Esophagus muscularis mucosa (tissue), 4 donors: ENCODE measurements at regions not wholly inside any gene's neighbourhood (a gene's known extent, or its start where the extent isn't known, plus 50 kb on each side); places are given as distances from the start of the nearest gene placed in this dataset.

Experiments used
- DNase-seq: peaks from one replicate; pipeline ENCODE4 v3.0.0-alpha.2; 2017; ENCODE audit errors: extremely low spot score
- H3K27ac ChIP-seq, 4 donors: fragments of 200-600 bp; sonication (generic); replicated peaks in 1 of 4; 1 replicate in 3 of 4; 2 replicates in 1 of 4; pipeline ENCODE4 v1.5.1; 2016 to 2019; ENCODE audit warnings: mild to moderate bottlenecking in 1 of 4
- H3K27me3 ChIP-seq, 4 donors: fragments of 200-600 bp; sonication (generic); one replicate each; pipeline versions ENCODE4 v1.5.1 to v1.6.0; 2016 to 2019
- H3K36me3 ChIP-seq, 4 donors: fragments of 200-600 bp; sonication (generic); one replicate each; pipeline ENCODE4 v1.5.1; 2016 to 2019
- H3K4me1 ChIP-seq, 4 donors: fragments of 200-600 bp; sonication (generic); one replicate each; pipeline ENCODE4 v1.5.1; 2016 to 2019
- H3K4me3 ChIP-seq, 4 donors: fragments of 200-600 bp; sonication (generic); 1 replicate in 2 of 4; 2 replicates in 2 of 4; pipeline ENCODE4 v1.5.1; 2016 to 2019; ENCODE audit warnings: mild to moderate bottlenecking in 4 of 4, moderate library complexity in 1 of 4
- H3K9me3 ChIP-seq, 4 donors: fragments of 200-600 bp; sonication (generic); 1 replicate in 3 of 4; 2 replicates in 1 of 4; pipeline ENCODE4 v1.5.1; 2016 to 2019
- CTCF ChIP-seq, 3 experiments: fragments of 200-600 bp in 2 of 3; fragments of 450-650 bp in 1 of 3; sonication (generic) in 2 of 3; IDR thresholded peaks; one replicate each; pipeline ENCODE4 v1.5.1; 2017 to 2019; ENCODE audit warnings: antibody characterized with exemption in 3 of 3, mild to moderate bottlenecking in 2 of 3, moderate library complexity in 1 of 3
- EP300 ChIP-seq: sonication (generic); formaldehyde crosslinking; IDR thresholded peaks from one replicate; pipeline ENCODE4 v1.6.1; 2017; ENCODE audit warnings: antibody characterized with exemption
- POLR2A ChIP-seq: fragments of 450-650 bp; IDR thresholded peaks from one replicate; pipeline ENCODE4 v1.6.1; 2017; ENCODE audit warnings: antibody characterized with exemption, moderate library complexity, mild to moderate bottlenecking, low read depth
- POLR2AphosphoS5 ChIP-seq, 2 donors: sonication (generic); formaldehyde crosslinking; IDR thresholded peaks; one replicate each; pipeline ENCODE4 v1.6.1; 2017; ENCODE audit warnings: antibody characterized with exemption in 2 of 2
- WGBS: methylation state at CpG from one replicate; pipeline ENCODE4 v1.1.5; 2018; 5-methylcytosine and 5-hydroxymethylcytosine counted together
- intact Hi-C: fragments of 100-400 bp; cut with DNase I; formaldehyde crosslinking; loops from one replicate; pipeline ENCODE4 v1.15.1; 2023

GRCh38 chr5:74426506-74426905, 214.0 kb downstream of the ENC1 start:
- intact Hi-C loops, result no loop called here
- no peak overlapping the region for H3K4me3 ChIP-seq
- no peaks in the 10 kb centered on the region for H3K27me3 ChIP-seq
- no peaks in the 10 kb centered on the region for H3K36me3 ChIP-seq
- H3K9me3 ChIP-seq, result no peaks in the 10 kb centered on the region
- DNase-seq, result no peak
- no peak overlapping the region for H3K27ac ChIP-seq
- H3K4me1 ChIP-seq, result no peaks in the 10 kb centered on the region
- TF ChIP-seq POLR2AphosphoS5 (IDR thresholded peaks at IDR 0.05), result no peak
- no peak for TF ChIP-seq CTCF (IDR thresholded peaks at IDR 0.05)
- TF ChIP-seq POLR2A, result no peak
- no peak for TF ChIP-seq EP300
- WGBS, result 92% methylated on average over 1 of the region's 1 CpG

- intact Hi-C loops, result no loop called here
- WGBS, result 84% methylated on average over 5 of the region's 5 CpGs
- H3K36me3 ChIP-seq, result no peaks in the 10 kb centered on the region
- no peaks in the 10 kb centered on the region for H3K4me1 ChIP-seq
- no peak for DNase-seq
- TF ChIP-seq EP300 (no peak), CTCF (IDR thresholded peaks at IDR 0.05) (no peak), POLR2A (no peak), POLR2AphosphoS5 (IDR thresholded peaks at IDR 0.05) (no peak)
- no peak overlapping the region for H3K27ac ChIP-seq
- H3K9me3 ChIP-seq, result no peaks in the 10 kb centered on the region
- no peaks in the 10 kb centered on the region for H3K27me3 ChIP-seq
- no peak overlapping the region for H3K4me3 ChIP-seq
These were observed 216.2 kb downstream of the ENC1 start for GRCh38 chr5:74424162-74424868.

- H3K4me3 ChIP-seq, result no peak overlapping the region
- no peaks in the 10 kb centered on the region for H3K36me3 ChIP-seq
- H3K27ac ChIP-seq, result no peak overlapping the region
- H3K27me3 ChIP-seq, result no peaks in the 10 kb centered on the region
- intact Hi-C loops, result no loop called here
- no peak for DNase-seq
- TF ChIP-seq EP300, result no peak
- TF ChIP-seq CTCF (IDR thresholded peaks at IDR 0.05), result no peak
- TF ChIP-seq POLR2A, result no peak
- TF ChIP-seq POLR2AphosphoS5 (IDR thresholded peaks at IDR 0.05), result no peak
- 86% methylated on average over 1 of the region's 1 CpG for WGBS
- no peaks in the 10 kb centered on the region for H3K4me1 ChIP-seq
- no peaks in the 10 kb centered on the region for H3K9me3 ChIP-seq
These were observed 217.1 kb downstream of the ENC1 start for GRCh38 chr5:74423383-74423782.

GRCh38 chr5:74422671-74423070, 217.9 kb downstream of the ENC1 start:
- Histone ChIP-seq H3K9me3 (no peaks in the 10 kb centered on the region), H3K4me3 (no peak overlapping the region), H3K27ac (no peak overlapping the region), H3K36me3 (no peaks in the 10 kb centered on the region), H3K4me1 (no peaks in the 10 kb centered on the region), H3K27me3 (no peaks in the 10 kb centered on the region)
- WGBS, result 80% methylated on average over 4 of the region's 4 CpGs
- TF ChIP-seq CTCF (IDR thresholded peaks at IDR 0.05) (no peak), EP300 (no peak), POLR2A (no peak), POLR2AphosphoS5 (IDR thresholded peaks at IDR 0.05) (no peak)
- intact Hi-C loops, result no loop called here
- no peak for DNase-seq

GRCh38 chr5:74422030-74422429, 218.5 kb downstream of the ENC1 start:
- no peak overlapping the region for H3K4me3 ChIP-seq
- H3K27ac ChIP-seq, result no peak overlapping the region
- no peak for DNase-seq
- intact Hi-C loops, result no loop called here
- no peaks in the 10 kb centered on the region for H3K9me3 ChIP-seq
- no peaks in the 10 kb centered on the region for H3K36me3 ChIP-seq
- no peak for TF ChIP-seq POLR2A
- TF ChIP-seq CTCF (IDR thresholded peaks at IDR 0.05), result no peak
- no peak for TF ChIP-seq POLR2AphosphoS5 (IDR thresholded peaks at IDR 0.05)
- no peak for TF ChIP-seq EP300
- H3K27me3 ChIP-seq, result no peaks in the 10 kb centered on the region
- H3K4me1 ChIP-seq, result no peaks in the 10 kb centered on the region
- WGBS, result 90% methylated on average over 3 of the region's 3 CpGs
